Tibial nerve (tissue), 4 donors: ENCODE measurements at regions not wholly inside any gene's neighbourhood (a gene's known extent, or its start where the extent isn't known, plus 50 kb on each side); places are given as distances from the start of the nearest gene placed in this dataset.

Source experiments
- DNase-seq, 2 donors: peaks; one replicate each; pipeline ENCODE4 v3.0.0-alpha.2; 2019; ENCODE audit warnings: low spot score in 2 of 2
- H3K27ac ChIP-seq, 4 donors: fragments of 200-600 bp; sonication (generic) in 3 of 4; one replicate each; pipeline ENCODE4 v1.5.1; 2017 to 2019; ENCODE audit warnings: mild to moderate bottlenecking in 1 of 4
- H3K27me3 ChIP-seq, 2 donors: fragments of 200-600 bp; sonication (generic) in 1 of 2; one replicate each; pipeline versions ENCODE4 v1.5.1 to v1.6.0; 2017 to 2019
- H3K36me3 ChIP-seq, 3 donors: fragments of 200-600 bp; sonication (generic); one replicate each; pipeline ENCODE4 v1.5.1; 2018 to 2019
- H3K4me1 ChIP-seq, 4 donors: fragments of 200-600 bp; sonication (generic) in 3 of 4; one replicate each; pipeline ENCODE4 v1.5.1; 2017 to 2019
- H3K4me3 ChIP-seq, 4 donors: fragments of 200-600 bp; sonication (generic) in 3 of 4; one replicate each; pipeline ENCODE4 v1.5.1; 2017 to 2019; ENCODE audit warnings: mild to moderate bottlenecking in 1 of 4, moderate library complexity in 1 of 4
- H3K9me3 ChIP-seq, 4 donors: fragments of 200-600 bp; sonication (generic) in 3 of 4; one replicate each; pipeline ENCODE4 v1.5.1; 2017 to 2019
- CTCF ChIP-seq, 5 experiments: fragments of 200-600 bp in 3 of 5; fragments of 450-650 bp in 2 of 5; sonication (generic) in 3 of 5; IDR thresholded peaks; one replicate each; pipeline ENCODE4 v1.5.1; 2016 to 2019; ENCODE audit warnings: antibody characterized with exemption in 5 of 5, mild to moderate bottlenecking in 3 of 5, moderate library complexity in 2 of 5
- EP300 ChIP-seq, 2 donors: sonication (generic); formaldehyde crosslinking; IDR thresholded peaks; one replicate each; pipeline ENCODE4 v1.6.1; 2017; ENCODE audit warnings: antibody characterized with exemption in 2 of 2, mild to moderate bottlenecking in 1 of 2
- POLR2A ChIP-seq, 2 donors: fragments of 450-650 bp; IDR thresholded peaks; one replicate each; pipeline ENCODE4 v1.6.1; 2017; ENCODE audit warnings: antibody characterized with exemption in 2 of 2, mild to moderate bottlenecking in 2 of 2, moderate library complexity in 2 of 2
- WGBS, 2 donors: methylation state at CpG; one replicate each; pipeline ENCODE4 v1.1.5; 2018; 5-methylcytosine and 5-hydroxymethylcytosine counted together

GRCh38 chr3:76505202-76505845, 534.6 kb upstream of the ROBO2 start:
- H3K27ac ChIP-seq = no peak overlapping the region
- no peak overlapping the region for H3K4me3 ChIP-seq
- no peaks in the 10 kb centered on the region for H3K9me3 ChIP-seq
- H3K4me1 ChIP-seq = no peaks in the 10 kb centered on the region
- H3K36me3 ChIP-seq = no peaks in the 10 kb centered on the region
- TF ChIP-seq POLR2A (IDR thresholded peaks at IDR 0.05) (no peak), EP300 (IDR thresholded peaks at IDR 0.05) (no peak), CTCF (IDR thresholded peaks at IDR 0.05) (no peak)
- WGBS, 2 donors = 80 to 84% methylated on average over 5 of the region's 5 CpGs
- DNase-seq = no peak
- H3K27me3 ChIP-seq = no peaks in the 10 kb centered on the region

GRCh38 chr3:76509179-76509830, 530.6 kb upstream of the ROBO2 start:
- Histone ChIP-seq H3K27me3 (no peaks in the 10 kb centered on the region), H3K4me1 (no peaks in the 10 kb centered on the region), H3K36me3 (no peaks in the 10 kb centered on the region), H3K9me3 (no peaks in the 10 kb centered on the region), H3K4me3 (no peak overlapping the region), H3K27ac (no peak overlapping the region)
- WGBS, 2 donors = 80 to 82% methylated on average over 9 of the region's 9 CpGs
- TF ChIP-seq CTCF (IDR thresholded peaks at IDR 0.05) (no peak), EP300 (IDR thresholded peaks at IDR 0.05) (no peak), POLR2A (IDR thresholded peaks at IDR 0.05) (no peak)
- no peak for DNase-seq

GRCh38 chr3:76514836-76515235, 525.1 kb upstream of the ROBO2 start:
- H3K9me3 ChIP-seq = no peaks in the 10 kb centered on the region
- H3K27me3 ChIP-seq = no peaks in the 10 kb centered on the region
- no peak for DNase-seq
- no peak overlapping the region for H3K27ac ChIP-seq
- no peak for TF ChIP-seq POLR2A (IDR thresholded peaks at IDR 0.05)
- TF ChIP-seq EP300 (IDR thresholded peaks at IDR 0.05) = no peak
- TF ChIP-seq CTCF (IDR thresholded peaks at IDR 0.05) = no peak
- no peaks in the 10 kb centered on the region for H3K36me3 ChIP-seq
- H3K4me1 ChIP-seq = no peaks in the 10 kb centered on the region
- no peak overlapping the region for H3K4me3 ChIP-seq

GRCh38 chr3:76523337-76523736, 516.6 kb upstream of the ROBO2 start:
- 78 to 84% methylated on average over 1 of the region's 1 CpG for WGBS, 2 donors
- H3K9me3 ChIP-seq = no peaks in the 10 kb centered on the region
- no peaks in the 10 kb centered on the region for H3K27me3 ChIP-seq
- H3K27ac ChIP-seq = no peak overlapping the region
- H3K4me1 ChIP-seq = no peaks in the 10 kb centered on the region
- H3K36me3 ChIP-seq = no peaks in the 10 kb centered on the region
- H3K4me3 ChIP-seq = no peak overlapping the region
- TF ChIP-seq CTCF (IDR thresholded peaks at IDR 0.05) = no peak
- no peak for TF ChIP-seq POLR2A (IDR thresholded peaks at IDR 0.05)
- no peak for TF ChIP-seq EP300 (IDR thresholded peaks at IDR 0.05)
- no peak for DNase-seq

GRCh38 chr3:76525726-76526125, 514.2 kb upstream of the ROBO2 start:
- WGBS, 2 donors = 62 to 71% methylated on average over 2 of the region's 2 CpGs

More at GRCh38 chr3:76525726-76526125, 514.2 kb upstream of the ROBO2 start:
- DNase-seq = no peak
- Histone ChIP-seq H3K4me1 (no peaks in the 10 kb centered on the region), H3K9me3 (no peaks in the 10 kb centered on the region), H3K27ac (no peak overlapping the region), H3K4me3 (no peak overlapping the region), H3K27me3 (no peaks in the 10 kb centered on the region), H3K36me3 (no peaks in the 10 kb centered on the region)
- TF ChIP-seq POLR2A (IDR thresholded peaks at IDR 0.05) (no peak), CTCF (IDR thresholded peaks at IDR 0.05) (no peak), EP300 (IDR thresholded peaks at IDR 0.05) (no peak)
